Motor neuron (in vitro differentiated cells): ENCODE measurements at regions not wholly inside any gene's neighbourhood (a gene's known extent, or its start where the extent isn't known, plus 50 kb on each side); places are given as distances from the start of the nearest gene placed in this dataset.
A peak's percentile ranks its signal among the peaks of the same experiment; 100 is the strongest.

Source experiments
- ATAC-seq, 8 experiments: fragments of 200-7000 bp; cut with Tn5 transposase; replicated peaks in 6 of 8; 2 replicates each; pipeline ENCODE4 v1.8.0; 2021; ENCODE audit warnings: mild to moderate bottlenecking in 8 of 8, moderate library complexity in 8 of 8
- H3K27ac ChIP-seq, 2 donors: fragments of 250-450 bp; sonication (Bioruptor Pico); 2 replicates each; pipeline ENCODE4 v1.9.0; 2021; ENCODE audit warnings: antibody characterized with exemption in 2 of 2, mild to moderate bottlenecking in 2 of 2, moderate library complexity in 1 of 2
- H3K4me1 ChIP-seq, 2 donors: fragments of 250-450 bp; sonication (Bioruptor Pico); replicated peaks in 1 of 2; 2 replicates each; pipeline ENCODE4 v1.6.1; 2021; ENCODE audit warnings: antibody characterized with exemption in 2 of 2, mild to moderate bottlenecking in 2 of 2, moderate library complexity in 1 of 2
- H3K4me3 ChIP-seq, 5 donors: fragments of 250-450 bp; sonication (Bioruptor Pico); 2 replicates each; pipeline ENCODE4 v1.9.0; 2021; ENCODE audit warnings: antibody characterized with exemption in 5 of 5, mild to moderate bottlenecking in 5 of 5, moderate library complexity in 4 of 5
- WGBS, 10 experiments: fragments of 450-650 bp; shearing (Covaris generic); methylation state at CpG; one replicate each; pipeline ENCODE4 v1.0.0; 2022; 5-methylcytosine and 5-hydroxymethylcytosine counted together
- in situ Hi-C, 9 experiments: fragments of 400-800 bp; cut with MboI; loops; one replicate each; pipeline ENCODE4 v1.15.0; 2021; ENCODE audit warnings: low sequenced_read_pairs in 9 of 9, low pct_unique_long_range_greater_than_20kb in 2 of 9; ENCODE audit not compliant: unreplicated experiment in 9 of 9

- 13 to 89% (median 56%) methylated on average over 1 of the region's 1 CpG; no CpG with 5 or more reads in 2 of the 10 experiments for WGBS, 10 experiments
- no peaks in the 10 kb centered on the region for H3K4me1 ChIP-seq
- no peak overlapping the region for H3K4me3 ChIP-seq
- no peak for ATAC-seq
- in situ Hi-C loops: loop anchor here in 2 of 9 experiments (25.0 kb wide), 2 partner anchors 113 to 512 kb away; no protein-coding TSS in a partner anchor
- no peak overlapping the region for H3K27ac ChIP-seq
These were observed 262.4 kb downstream of the INSIG2 start for GRCh38 chr2:118350621-118351020.

- no peak for ATAC-seq
- H3K4me1 ChIP-seq: no peaks in the 10 kb centered on the region
- no peak overlapping the region for H3K27ac ChIP-seq
- 13 to 94% (median 79%) methylated on average over 1 to 2 of the region's 2 CpGs; no CpG with 5 or more reads in 3 of the 10 experiments for WGBS, 10 experiments
- no peak overlapping the region for H3K4me3 ChIP-seq
- in situ Hi-C loops: no loop called here
These were observed 261.1 kb downstream of the INSIG2 start for GRCh38 chr2:118349365-118349764.

- Histone ChIP-seq H3K4me1 (no peaks in the 10 kb centered on the region), H3K27ac (no peak overlapping the region), H3K4me3 (no peak overlapping the region)
- 43 to 100% (median 67%) methylated on average over 1 to 4 of the region's 4 CpGs; no CpG with 5 or more reads in 1 of the 10 experiments for WGBS, 10 experiments
- in situ Hi-C loops: no loop called here
- no peak for ATAC-seq
These were observed 260.2 kb downstream of the INSIG2 start for GRCh38 chr2:118348380-118349034.

GRCh38 chr2:118345465-118345864 lies 257.2 kb downstream of the INSIG2 start:
- in situ Hi-C loops: no loop called here
- WGBS, 10 experiments: 50 to 100% (median 81%) methylated on average over 1 to 3 of the region's 3 CpGs; no CpG with 5 or more reads in 4 of the 10 experiments
- ATAC-seq: no peak
- H3K4me1 ChIP-seq: no peaks in the 10 kb centered on the region
- H3K4me3 ChIP-seq: no peak overlapping the region
- no peak overlapping the region for H3K27ac ChIP-seq

- ATAC-seq: no peak
- in situ Hi-C loops: no loop called here
- no peaks in the 10 kb centered on the region for H3K4me1 ChIP-seq
- H3K4me3 ChIP-seq: no peak overlapping the region
- no peak overlapping the region for H3K27ac ChIP-seq
- WGBS, 10 experiments: 60 to 100% (median 96%) methylated on average over 1 to 2 of the region's 5 CpGs; no CpG with 5 or more reads in 2 of the 10 experiments
These were observed 251.8 kb downstream of the INSIG2 start for GRCh38 chr2:118340103-118340502.

GRCh38 chr2:118339386-118339785 lies 251.1 kb downstream of the INSIG2 start:
- Histone ChIP-seq H3K4me1 (no peaks in the 10 kb centered on the region), H3K4me3 (no peak overlapping the region), H3K27ac (no peak overlapping the region)
- in situ Hi-C loops: no loop called here
- ATAC-seq: no peak
- 89 to 100% (median 100%) methylated on average over 1 of the region's 1 CpG; no CpG with 5 or more reads in 1 of the 10 experiments for WGBS, 10 experiments

GRCh38 chr2:118333664-118334063 lies 245.4 kb downstream of the INSIG2 start:
- Histone ChIP-seq H3K4me1 (no peaks in the 10 kb centered on the region), H3K27ac (no peak overlapping the region), H3K4me3 (no peak overlapping the region)
- in situ Hi-C loops: no loop called here
- peak in 3 of 8 experiments; percentile 66 to 83 (median 72) for ATAC-seq

- in situ Hi-C loops: no loop called here
These were observed 237.2 kb downstream of the INSIG2 start for GRCh38 chr2:118325321-118325955.

GRCh38 chr2:118322406-118322805 lies 234.1 kb downstream of the INSIG2 start:
- Histone ChIP-seq H3K4me1 (peaks cover 43 to 48% of the 10 kb centered on the region in 2 donors), H3K27ac (no peak overlapping the region), H3K4me3 (no peak overlapping the region)
- ATAC-seq: no peak
- in situ Hi-C loops: no loop called here
- 76 to 100% (median 87%) methylated on average over 1 to 2 of the region's 2 CpGs; no CpG with 5 or more reads in 2 of the 10 experiments for WGBS, 10 experiments

More at GRCh38 chr2:118325321-118325955, 237.2 kb downstream of the INSIG2 start:
- Histone ChIP-seq H3K4me3 (no peak overlapping the region), H3K27ac (no peak overlapping the region), H3K4me1 (peaks cover 28 to 32% of the 10 kb centered on the region in 2 donors)
- ATAC-seq: peak in 7 of 8 experiments; percentile 16 to 80 (median 60)
- WGBS, 10 experiments: 0 to 100% (median 63%) methylated on average over 1 to 5 of the region's 6 CpGs; no CpG with 5 or more reads in 3 of the 10 experiments

GRCh38 chr2:118321432-118322105 lies 233.3 kb downstream of the INSIG2 start:
- H3K4me1 ChIP-seq: peaks cover 43 to 46% of the 10 kb centered on the region in 2 donors
- no peak overlapping the region for H3K4me3 ChIP-seq
- peak; percentile 11 to 87 (median 66) for ATAC-seq
- in situ Hi-C loops: no loop called here
- 0 to 60% (median 14%) methylated on average over 1 to 5 of the region's 5 CpGs; no CpG with 5 or more reads in 1 of the 10 experiments for WGBS, 10 experiments
- peak overlapping the region; percentile 13 to 74 for H3K27ac ChIP-seq

GRCh38 chr2:118320658-118321057 lies 232.4 kb downstream of the INSIG2 start:
- in situ Hi-C loops: no loop called here
- ATAC-seq: peak; percentile 4 to 71 (median 34)
- H3K27ac ChIP-seq: peak overlapping the region; percentile 35 to 74

GRCh38 chr2:118320196-118320595 lies 231.9 kb downstream of the INSIG2 start:
- peak overlapping the region; percentile 64 to 74 for H3K27ac ChIP-seq
- H3K4me3 ChIP-seq: no peak overlapping the region
- ATAC-seq: peak in 5 of 8 experiments; percentile 21 to 53 (median 44)
- in situ Hi-C loops: no loop called here
- peaks cover 33 to 34% of the 10 kb centered on the region in 2 donors for H3K4me1 ChIP-seq
- 0 to 100% (median 29%) methylated on average over 1 to 6 of the region's 6 CpGs; no CpG with 5 or more reads in 1 of the 10 experiments for WGBS, 10 experiments

More at GRCh38 chr2:118320658-118321057, 232.4 kb downstream of the INSIG2 start:
- H3K4me1 ChIP-seq: peaks cover 37 to 38% of the 10 kb centered on the region in 2 donors
- 0 to 80% (median 40%) methylated on average over 1 to 4 of the region's 4 CpGs; no CpG with 5 or more reads in 2 of the 10 experiments for WGBS, 10 experiments
- H3K4me3 ChIP-seq: no peak overlapping the region

- in situ Hi-C loops: no loop called here
- ATAC-seq: peak in 5 of 8 experiments; percentile 23 to 55 (median 32)
These were observed 231.0 kb downstream of the INSIG2 start for GRCh38 chr2:118319271-118319684.

More at GRCh38 chr2:118319271-118319684, 231.0 kb downstream of the INSIG2 start:
- no peak overlapping the region for H3K4me3 ChIP-seq
- H3K4me1 ChIP-seq: peaks cover 33 to 34% of the 10 kb centered on the region in 2 donors
- peak overlapping the region; percentile 64 to 74 for H3K27ac ChIP-seq
- 0 to 93% (median 17%) methylated on average over 1 to 3 of the region's 4 CpGs; no CpG with 5 or more reads in 1 of the 10 experiments for WGBS, 10 experiments
